22Rv1 (cell line): ENCODE measurements at regions not wholly inside any gene's neighbourhood (a gene's known extent, or its start where the extent isn't known, plus 50 kb on each side); places are given as distances from the start of the nearest gene placed in this dataset.
"Not testable (repeated sequence)": the region's sequence is repeated elsewhere in the genome, so short reads cannot be mapped to it uniquely, and the experiment has no call there.

Experiments
- H3K27ac ChIP-seq: fragments of 450-650 bp; 2 replicates; pipeline ENCODE4 v1.5.1; 2017
- CTCF ChIP-seq: fragments of 450-650 bp; IDR thresholded peaks from 2 replicates; pipeline ENCODE4 v1.5.1; 2017; ENCODE audit warnings: mild to moderate bottlenecking
- ZFX ChIP-seq: fragments of 450-650 bp; IDR thresholded peaks from 2 replicates; pipeline ENCODE4 v1.6.1; 2017; ENCODE audit warnings: antibody characterized with exemption, borderline replicate concordance

- TF ChIP-seq CTCF (no peak), ZFX (no peak)
- H3K27ac ChIP-seq = no peak overlapping the region
Observed at GRCh38 chr4:66562276-66562806, 892.1 kb upstream of the EPHA5 start.

GRCh38 chr4:66561465-66562053 lies 891.3 kb upstream of the EPHA5 start:
- H3K27ac ChIP-seq = not testable (repeated sequence)

DNA sequence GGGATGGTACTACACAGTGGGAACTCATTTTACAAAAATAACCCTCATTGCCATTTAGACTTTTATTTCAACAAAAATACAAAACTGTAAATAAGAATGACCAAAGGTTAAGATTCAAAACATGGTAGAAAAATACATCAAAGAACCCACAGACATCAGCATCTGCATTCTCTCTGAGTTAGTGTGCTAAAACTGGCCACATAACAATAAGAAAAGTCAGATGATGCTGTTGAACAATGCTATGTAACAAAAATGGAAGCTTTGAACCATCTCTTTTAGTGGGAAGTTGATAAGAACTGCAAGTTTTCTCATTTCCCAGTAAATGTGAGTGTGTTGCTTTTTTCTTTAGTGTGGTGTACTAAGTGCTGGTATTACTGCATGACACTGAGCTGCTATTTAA lies 888.4 kb upstream of the EPHA5 start:
- no peak overlapping the region for H3K27ac ChIP-seq
- no peak for TF ChIP-seq CTCF
- TF ChIP-seq ZFX = no peak

DNA sequence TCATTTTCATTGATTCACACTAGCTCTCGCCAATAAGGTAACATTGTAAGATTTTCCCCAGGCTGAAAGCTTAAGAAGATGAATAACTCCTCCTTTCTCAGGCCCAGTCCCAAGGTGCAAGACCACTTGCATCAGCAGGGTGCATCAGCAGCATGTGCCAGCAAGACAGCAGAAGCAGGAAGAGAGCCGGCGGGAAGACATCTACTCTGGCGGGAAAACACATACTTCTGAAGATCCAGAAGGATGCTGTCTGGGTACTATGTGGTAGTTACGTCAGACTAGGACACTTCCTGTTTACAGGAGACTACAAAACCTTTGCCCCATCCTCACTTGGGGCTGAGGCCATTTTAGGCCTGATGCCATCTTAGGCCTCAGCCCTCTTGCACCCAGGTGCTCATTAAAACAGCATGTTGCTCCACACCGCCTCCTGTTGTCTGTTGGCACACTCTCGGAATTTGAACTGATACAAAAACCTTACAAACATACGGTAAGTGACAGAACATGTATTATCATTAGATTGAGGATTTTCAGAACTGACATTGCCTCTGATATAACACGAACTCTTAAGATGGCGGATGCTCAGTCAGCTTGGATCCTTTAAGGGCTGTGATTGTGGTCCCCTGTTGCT lies 886.5 kb upstream of the EPHA5 start:
- TF ChIP-seq CTCF = peak; percentile 22; the same call in 1 of the 2 replicates
- TF ChIP-seq ZFX = no peak
- no peak overlapping the region for H3K27ac ChIP-seq

DNA sequence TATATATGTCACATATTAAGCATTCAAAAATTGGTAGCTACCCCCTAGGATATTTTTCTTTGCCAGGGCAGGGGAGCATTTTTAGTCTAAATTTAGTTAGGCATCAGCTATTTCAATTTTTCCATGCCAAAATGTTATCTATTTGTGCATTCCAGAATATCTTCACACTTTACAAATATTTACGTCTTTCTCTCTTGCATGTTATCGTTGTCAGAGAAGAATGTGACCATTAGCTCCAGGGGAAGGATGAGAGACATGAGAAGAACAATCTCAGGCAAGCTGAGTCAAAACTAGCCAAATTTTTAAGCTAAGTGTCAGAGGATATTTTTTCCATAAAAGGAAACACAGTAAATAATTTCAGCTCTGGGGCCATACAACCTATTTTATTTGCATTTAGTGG lies 885.0 kb upstream of the EPHA5 start:
- TF ChIP-seq CTCF = no peak
- no peak overlapping the region for H3K27ac ChIP-seq

DNA sequence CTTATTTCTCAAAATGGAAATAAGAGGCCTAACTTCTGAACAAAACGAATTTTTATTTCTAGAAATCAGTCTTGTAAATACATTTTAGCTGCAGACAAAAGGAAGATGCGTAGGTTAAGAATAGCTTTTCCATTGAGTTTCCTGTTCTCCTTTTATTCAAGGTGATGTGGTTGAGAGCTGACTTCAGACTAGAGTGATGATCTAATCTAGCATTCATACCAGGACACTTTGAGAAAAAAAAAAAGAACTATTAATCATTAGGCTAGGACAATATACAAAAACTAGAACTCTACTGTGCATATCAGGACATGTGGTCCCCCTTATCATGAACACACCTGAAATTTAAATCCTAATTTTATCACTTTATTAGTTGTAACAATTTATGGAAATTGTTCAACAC lies 884.5 kb upstream of the EPHA5 start:
- TF ChIP-seq CTCF = no peak
- TF ChIP-seq ZFX = no peak
- no peak overlapping the region for H3K27ac ChIP-seq

DNA sequence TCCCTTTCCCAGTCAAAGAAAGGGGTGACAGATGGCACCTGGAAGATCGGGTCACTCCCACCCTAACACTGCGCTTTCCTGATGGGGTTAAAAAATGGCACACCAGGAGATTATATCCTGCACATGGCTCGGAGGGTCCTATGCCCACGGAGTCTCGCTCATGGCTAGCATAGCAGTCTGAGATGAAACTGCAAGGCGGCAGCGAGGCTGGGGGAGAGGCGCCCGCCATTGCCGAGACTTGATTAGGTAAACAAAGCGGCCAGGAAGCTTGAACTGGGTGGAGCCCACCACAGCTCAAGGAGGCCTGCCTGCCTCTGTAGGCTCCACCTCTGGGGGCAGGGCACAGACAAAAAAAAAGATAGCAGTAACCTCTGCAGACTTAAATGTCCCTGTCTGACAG lies 875.0 kb upstream of the EPHA5 start:
- not testable (repeated sequence) for H3K27ac ChIP-seq

DNA sequence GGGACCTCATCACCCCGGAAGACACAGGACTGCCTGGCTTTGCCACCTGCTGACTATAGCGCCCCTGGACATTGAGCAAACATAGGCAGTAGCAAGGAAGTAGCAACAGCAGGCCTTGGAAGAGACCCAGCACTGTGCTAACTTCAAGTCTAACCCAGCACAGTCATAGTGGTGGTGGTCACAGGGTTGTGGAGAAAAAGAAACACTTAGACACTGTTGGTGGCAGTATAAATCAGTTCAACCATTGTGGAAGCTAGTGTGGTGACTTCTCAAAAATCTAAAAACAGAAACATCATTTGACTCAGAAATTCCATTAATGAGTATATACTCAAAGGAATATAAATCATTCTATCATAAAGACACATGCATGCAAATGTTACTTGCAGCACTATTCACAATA lies 874.0 kb upstream of the EPHA5 start:
- H3K27ac ChIP-seq = no peak overlapping the region
- no peak for TF ChIP-seq CTCF
- no peak for TF ChIP-seq ZFX
